Hepatocyte (in vitro differentiated cells): ENCODE measurements at regions not wholly inside any gene's neighbourhood (a gene's known extent, or its start where the extent isn't known, plus 50 kb on each side); places are given as distances from the start of the nearest gene placed in this dataset.

Experiments
- CTCF ChIP-seq: fragments of 200-600 bp; sonication (generic); IDR thresholded peaks from 2 replicates; pipeline ENCODE4 v1.5.1; 2016; ENCODE audit warnings: antibody characterized with exemption, mild to moderate bottlenecking; ENCODE audit not compliant: poor library complexity
- EZH2 ChIP-seq: fragments of 200-600 bp; sonication (generic); IDR thresholded peaks from 2 replicates; pipeline ENCODE4 v1.6.1; 2016; ENCODE audit warnings: antibody characterized with exemption, mild to moderate bottlenecking, borderline replicate concordance
- EZH2phosphoT487 ChIP-seq: fragments of 200-600 bp; sonication (generic); IDR thresholded peaks from one replicate; pipeline ENCODE4 v1.6.1; 2018; ENCODE audit warnings: antibody characterized with exemption, mild to moderate bottlenecking, low read depth, moderate library complexity; ENCODE audit not compliant: unreplicated experiment, severe bottlenecking

DNA sequence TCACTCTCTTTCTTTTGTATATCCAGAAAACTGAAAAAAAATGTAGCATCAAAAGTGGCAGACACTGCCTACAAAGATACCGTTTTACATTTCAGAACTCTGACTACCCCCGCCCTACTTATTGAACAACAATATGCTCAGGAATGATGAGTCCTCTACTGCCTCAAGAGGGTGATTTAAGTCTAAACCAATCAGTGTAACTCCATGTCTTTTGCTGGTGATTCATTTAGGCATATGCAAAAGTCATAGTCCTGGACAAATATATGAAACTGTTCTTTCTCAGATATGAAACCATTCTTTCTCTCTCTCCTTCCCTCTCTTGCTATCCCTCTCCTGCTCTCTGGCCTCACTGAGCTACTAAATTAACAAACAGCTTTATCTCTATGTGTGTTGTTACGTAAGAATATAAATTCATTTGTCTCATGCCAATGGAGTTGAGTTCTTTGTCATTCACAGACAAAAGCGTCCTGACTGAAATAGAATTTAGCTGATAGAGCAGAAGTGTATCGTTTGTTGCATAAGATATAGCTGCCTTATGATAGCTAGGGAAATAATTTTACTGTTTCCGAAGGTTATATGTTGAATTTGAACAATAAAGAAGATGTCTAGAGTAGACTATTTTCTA is 133.7 kb upstream of the OSTN start:
- TF ChIP-seq EZH2: no peak
- TF ChIP-seq CTCF: no peak
- no peak for TF ChIP-seq EZH2phosphoT487
